ENCODE measurements at regions not wholly inside any gene's neighbourhood (a gene's known extent, or its start where the extent isn't known, plus 50 kb on each side); places are given as distances from the start of the nearest gene placed in this dataset.

DNA sequence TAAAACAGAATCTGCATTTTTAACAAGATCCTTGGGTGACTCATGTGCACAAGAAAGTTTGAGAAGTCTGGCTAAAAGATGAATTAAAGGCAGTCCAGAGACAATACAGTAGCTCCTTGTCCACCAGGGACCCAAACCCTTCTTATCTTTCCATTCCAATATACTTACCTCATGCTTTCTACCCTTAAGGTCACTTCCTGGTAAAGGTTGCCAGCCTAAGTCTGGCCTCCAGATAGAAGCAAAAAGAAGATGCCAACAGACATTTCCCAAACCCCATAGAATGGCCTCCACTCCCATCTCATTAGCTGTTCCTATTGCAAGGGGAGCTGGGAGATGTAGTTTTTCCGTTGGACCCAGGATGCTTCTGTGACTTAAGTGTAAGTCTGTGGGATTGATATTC, 101.4 kb upstream of the XYLT1 start:
- H3K4me3 Mint-ChIP-seq (ENCODE audit: unreplicated experiment) = no peak overlapping the region
- H3K9me3 Mint-ChIP-seq (ENCODE audit: unreplicated experiment) = no peaks in the 10 kb centered on the region
- no peak for DNase-seq
- peaks cover 3% of the 10 kb centered on the region for H3K27me3 Mint-ChIP-seq (ENCODE audit: unreplicated experiment)
- no peaks in the 10 kb centered on the region for H3K36me3 Mint-ChIP-seq (ENCODE audit: unreplicated experiment)
- H3K27ac Mint-ChIP-seq (ENCODE audit: unreplicated experiment) = no peak overlapping the region
- TF ChIP-seq, protein P1, sequence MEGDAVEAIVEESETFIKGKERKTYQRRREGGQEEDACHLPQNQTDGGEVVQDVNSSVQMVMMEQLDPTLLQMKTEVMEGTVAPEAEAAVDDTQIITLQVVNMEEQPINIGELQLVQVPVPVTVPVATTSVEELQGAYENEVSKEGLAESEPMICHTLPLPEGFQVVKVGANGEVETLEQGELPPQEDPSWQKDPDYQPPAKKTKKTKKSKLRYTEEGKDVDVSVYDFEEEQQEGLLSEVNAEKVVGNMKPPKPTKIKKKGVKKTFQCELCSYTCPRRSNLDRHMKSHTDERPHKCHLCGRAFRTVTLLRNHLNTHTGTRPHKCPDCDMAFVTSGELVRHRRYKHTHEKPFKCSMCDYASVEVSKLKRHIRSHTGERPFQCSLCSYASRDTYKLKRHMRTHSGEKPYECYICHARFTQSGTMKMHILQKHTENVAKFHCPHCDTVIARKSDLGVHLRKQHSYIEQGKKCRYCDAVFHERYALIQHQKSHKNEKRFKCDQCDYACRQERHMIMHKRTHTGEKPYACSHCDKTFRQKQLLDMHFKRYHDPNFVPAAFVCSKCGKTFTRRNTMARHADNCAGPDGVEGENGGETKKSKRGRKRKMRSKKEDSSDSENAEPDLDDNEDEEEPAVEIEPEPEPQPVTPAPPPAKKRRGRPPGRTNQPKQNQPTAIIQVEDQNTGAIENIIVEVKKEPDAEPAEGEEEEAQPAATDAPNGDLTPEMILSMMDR (IDR thresholded peaks at IDR 0.05; ENCODE audit: partially characterized antibody, unreplicated experiment) = no peak
- no peaks in the 10 kb centered on the region for H3K4me1 Mint-ChIP-seq (ENCODE audit: low read depth, unreplicated experiment)

DNA sequence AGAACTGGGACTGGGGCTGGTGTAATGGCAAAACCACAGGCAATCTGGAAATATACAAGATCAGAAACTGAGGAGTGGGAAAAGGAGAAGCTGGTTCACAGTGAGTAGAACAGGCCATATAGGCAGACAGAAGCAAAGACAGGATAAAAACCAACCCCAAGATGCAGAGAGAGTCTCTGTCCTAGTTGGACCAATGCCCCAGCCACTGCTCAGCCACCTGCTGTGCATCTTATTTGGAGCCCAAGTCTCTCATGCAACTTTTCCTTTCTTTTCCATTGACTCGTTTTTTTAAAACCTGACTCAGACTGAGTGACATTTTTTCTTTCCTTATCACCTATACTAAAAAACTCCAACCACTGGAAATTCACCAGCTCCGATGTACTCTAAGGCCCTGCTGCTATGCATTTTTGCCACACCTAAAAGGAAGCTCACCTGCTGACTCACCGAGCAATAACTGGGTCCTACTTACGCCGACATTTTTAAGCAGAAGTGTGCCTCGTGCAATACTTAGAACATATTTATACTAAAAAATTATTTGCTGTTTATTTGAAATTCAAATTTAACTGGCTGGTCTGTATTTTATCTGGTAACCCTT, 100.8 kb upstream of the XYLT1 start:
- Mint-ChIP-seq H3K36me3 (ENCODE audit: unreplicated experiment) (no peaks in the 10 kb centered on the region), H3K4me1 (ENCODE audit: low read depth, unreplicated experiment) (no peaks in the 10 kb centered on the region), H3K27ac (ENCODE audit: unreplicated experiment) (no peak overlapping the region), H3K27me3 (ENCODE audit: unreplicated experiment) (peaks cover 3% of the 10 kb centered on the region), H3K4me3 (ENCODE audit: unreplicated experiment) (no peak overlapping the region), H3K9me3 (ENCODE audit: unreplicated experiment) (no peaks in the 10 kb centered on the region)
- DNase-seq = no peak
- TF ChIP-seq, protein P1 (IDR thresholded peaks at IDR 0.05; ENCODE audit: partially characterized antibody, unreplicated experiment) = no peak

DNA sequence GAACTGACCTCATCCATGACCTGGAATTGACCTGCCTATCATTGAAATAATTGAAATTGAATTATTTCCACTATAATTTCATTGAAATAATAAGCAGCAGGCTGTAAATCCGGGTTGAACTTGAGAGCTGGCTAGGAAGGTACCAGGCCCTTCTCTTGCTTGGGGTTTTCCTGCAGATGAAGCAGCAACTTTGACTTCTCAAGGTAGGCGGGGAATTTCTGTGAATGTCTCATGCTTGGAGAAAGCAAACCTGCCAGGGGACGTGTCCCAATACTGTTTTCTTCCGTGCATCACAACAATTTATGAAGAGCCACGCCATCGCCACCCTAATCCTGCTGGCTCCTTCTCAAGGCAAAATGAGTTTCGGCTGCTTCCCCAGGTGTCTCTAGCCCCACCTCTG, 97.5 kb upstream of the XYLT1 start:
- no peak for DNase-seq
- TF ChIP-seq, protein P1 (IDR thresholded peaks at IDR 0.05; ENCODE audit: partially characterized antibody, unreplicated experiment) = no peak
- Mint-ChIP-seq H3K36me3 (ENCODE audit: unreplicated experiment) (peaks cover 4% of the 10 kb centered on the region), H3K4me1 (ENCODE audit: low read depth, unreplicated experiment) (no peaks in the 10 kb centered on the region), H3K4me3 (ENCODE audit: unreplicated experiment) (no peak overlapping the region), H3K9me3 (ENCODE audit: unreplicated experiment) (no peaks in the 10 kb centered on the region), H3K27ac (ENCODE audit: unreplicated experiment) (no peak overlapping the region), H3K27me3 (ENCODE audit: unreplicated experiment) (peaks cover 2% of the 10 kb centered on the region)

DNA sequence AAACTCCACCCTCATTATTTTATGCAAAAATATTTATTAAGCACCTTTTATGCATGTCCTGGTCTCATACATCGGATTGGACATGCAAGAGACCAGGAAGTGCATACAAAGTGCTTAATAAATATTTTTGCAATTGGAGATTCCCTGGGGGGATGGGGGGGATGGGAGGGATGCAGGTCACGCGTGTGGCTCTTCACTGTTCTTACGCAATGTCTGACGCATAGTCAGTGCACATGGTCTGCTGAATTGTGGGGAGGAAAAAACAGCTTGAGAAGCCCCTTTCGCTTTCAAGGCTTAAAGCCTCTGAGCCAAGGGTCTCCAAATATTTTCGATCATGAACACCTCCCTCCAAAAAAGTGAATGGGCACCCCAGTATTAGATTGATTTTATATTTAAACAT, 96.7 kb upstream of the XYLT1 start:
- TF ChIP-seq, protein P1 (IDR thresholded peaks at IDR 0.05; ENCODE audit: partially characterized antibody, unreplicated experiment) = no peak
- H3K9me3 Mint-ChIP-seq (ENCODE audit: unreplicated experiment) = no peaks in the 10 kb centered on the region
- H3K36me3 Mint-ChIP-seq (ENCODE audit: unreplicated experiment) = peaks cover 4% of the 10 kb centered on the region

DNA sequence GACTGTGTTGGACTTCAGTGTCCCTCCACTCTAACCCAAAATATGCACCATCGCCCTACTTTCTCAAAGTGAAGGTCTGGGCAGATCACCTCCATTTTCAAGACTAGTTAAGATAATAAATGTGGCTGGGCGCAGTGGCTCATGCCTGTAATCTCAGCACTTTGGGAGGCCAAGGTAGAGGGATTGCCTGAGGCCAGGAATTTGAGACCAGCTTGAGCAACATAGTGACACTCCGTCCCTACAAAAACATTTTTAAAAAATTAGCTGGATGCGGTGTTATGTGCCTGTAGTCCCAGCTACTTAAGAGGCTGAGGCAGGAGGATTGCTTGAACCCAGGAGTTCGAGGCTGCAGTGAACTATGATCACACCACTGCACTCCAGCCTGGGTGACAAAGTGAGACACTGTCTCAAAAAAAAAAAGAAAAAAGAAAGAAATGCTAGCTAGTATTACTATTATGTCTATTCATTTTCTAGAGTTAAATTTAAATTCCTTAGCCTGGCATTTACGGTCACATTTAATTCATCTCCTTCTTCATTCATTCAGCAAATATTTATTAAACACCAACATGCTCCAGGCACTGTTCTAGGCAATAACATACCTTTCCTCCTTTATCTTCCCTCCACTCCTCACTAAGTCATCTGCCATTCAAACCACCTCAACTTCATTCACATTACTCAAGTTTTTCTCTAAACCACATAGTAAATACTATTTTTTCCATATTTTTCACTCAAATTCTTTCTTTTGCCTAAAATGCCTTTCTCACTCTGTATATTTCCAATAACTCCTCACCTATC, 96.1 kb upstream of the XYLT1 start:
- no peak overlapping the region for H3K4me3 Mint-ChIP-seq (ENCODE audit: unreplicated experiment)
- peaks cover 4% of the 10 kb centered on the region for H3K36me3 Mint-ChIP-seq (ENCODE audit: unreplicated experiment)
- no peak overlapping the region for H3K27ac Mint-ChIP-seq (ENCODE audit: unreplicated experiment)
- H3K9me3 Mint-ChIP-seq (ENCODE audit: unreplicated experiment) = no peaks in the 10 kb centered on the region
- DNase-seq = no peak
- H3K4me1 Mint-ChIP-seq (ENCODE audit: low read depth, unreplicated experiment) = no peaks in the 10 kb centered on the region
- H3K27me3 Mint-ChIP-seq (ENCODE audit: unreplicated experiment) = peaks cover 2% of the 10 kb centered on the region
- TF ChIP-seq, protein P1 (IDR thresholded peaks at IDR 0.05; ENCODE audit: partially characterized antibody, unreplicated experiment) = no peak

More for the DNA sequence above, 96.7 kb upstream of the XYLT1 start:
- Mint-ChIP-seq H3K27me3 (ENCODE audit: unreplicated experiment) (peaks cover 2% of the 10 kb centered on the region), H3K27ac (ENCODE audit: unreplicated experiment) (no peak overlapping the region), H3K4me1 (ENCODE audit: low read depth, unreplicated experiment) (no peaks in the 10 kb centered on the region), H3K4me3 (ENCODE audit: unreplicated experiment) (no peak overlapping the region)
- no peak for DNase-seq

All from glutamatergic neuron (in vitro differentiated cells).